ENCODE measurements at regions not wholly inside any gene's neighbourhood (a gene's known extent, or its start where the extent isn't known, plus 50 kb on each side); places are given as distances from the start of the nearest gene placed in this dataset.
"Not testable (repeated sequence)": the region's sequence is repeated elsewhere in the genome, so short reads cannot be mapped to it uniquely, and the experiment has no call there.

- DNase-seq (ENCODE audit: low spot score): no peak
These were observed 98.0 kb downstream of the VCPKMT start for GRCh38 chr14:50018201-50018932.

DNA sequence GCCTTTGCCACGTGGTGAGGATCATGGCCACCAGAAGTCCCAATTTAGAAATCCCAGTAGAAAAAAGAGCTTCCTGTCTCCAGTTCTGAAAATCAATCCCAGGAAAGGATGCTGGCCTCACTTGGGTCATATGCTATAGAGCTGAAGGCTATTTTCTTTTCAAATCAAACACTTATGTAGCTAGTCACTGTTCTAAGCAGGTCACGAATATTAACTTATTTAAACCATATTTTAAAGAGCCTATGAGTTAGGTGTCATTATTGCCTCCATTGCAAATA, 97.5 kb downstream of the VCPKMT start:
- no peak for DNase-seq (ENCODE audit: low spot score)

DNA sequence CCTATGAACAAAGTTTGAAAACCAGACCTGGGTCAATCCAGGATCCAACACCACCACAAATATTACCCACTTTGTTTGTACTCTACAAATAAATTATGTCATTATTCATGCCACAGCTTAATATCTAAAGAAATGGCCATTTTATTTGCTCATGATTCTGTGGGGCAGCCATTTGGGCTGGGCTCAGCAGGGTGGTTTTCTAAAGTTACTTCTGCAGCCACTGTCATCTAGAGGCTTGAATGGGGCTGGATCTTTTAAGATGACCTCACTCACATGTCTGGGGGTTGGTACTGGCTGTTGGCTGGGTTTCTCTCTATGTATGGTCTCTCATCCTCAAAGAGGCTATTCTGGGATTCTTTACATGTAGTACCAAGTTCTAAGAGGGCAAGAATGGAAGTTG, 96.2 kb downstream of the VCPKMT start:
- no peak for DNase-seq (ENCODE audit: low spot score)

DNA sequence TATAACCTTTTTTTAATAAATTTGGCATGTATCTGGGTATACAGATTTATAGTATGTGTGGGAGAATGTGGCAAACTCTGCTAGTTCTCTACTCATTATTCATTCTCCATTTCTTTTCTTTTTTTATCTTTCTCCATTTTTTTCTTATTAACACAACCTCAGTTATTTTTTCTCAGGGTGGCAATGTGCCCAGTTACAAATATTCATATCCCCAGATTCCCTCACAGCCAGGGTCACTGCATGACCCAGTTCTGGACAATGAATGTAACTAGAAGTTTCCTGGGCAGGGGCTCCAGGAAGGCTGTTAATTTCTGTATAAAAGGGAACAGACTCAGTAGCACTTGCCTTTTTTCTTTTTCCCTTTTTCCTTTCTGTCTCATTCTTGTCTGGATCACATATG, 95.6 kb downstream of the VCPKMT start:
- no peak for DNase-seq (ENCODE audit: low spot score)

- DNase-seq (ENCODE audit: low spot score): no peak
These were observed 94.9 kb downstream of the VCPKMT start for GRCh38 chr14:50021261-50022031.

GRCh38 chr14:50022661-50023060, 93.7 kb downstream of the VCPKMT start:
- no peak for DNase-seq (ENCODE audit: low spot score)

GRCh38 chr14:50023671-50024490, 92.5 kb downstream of the VCPKMT start:
- no peak for DNase-seq (ENCODE audit: low spot score)

GRCh38 chr14:50025073-50025472, 91.3 kb downstream of the VCPKMT start:
- no peak for DNase-seq (ENCODE audit: low spot score)

DNA sequence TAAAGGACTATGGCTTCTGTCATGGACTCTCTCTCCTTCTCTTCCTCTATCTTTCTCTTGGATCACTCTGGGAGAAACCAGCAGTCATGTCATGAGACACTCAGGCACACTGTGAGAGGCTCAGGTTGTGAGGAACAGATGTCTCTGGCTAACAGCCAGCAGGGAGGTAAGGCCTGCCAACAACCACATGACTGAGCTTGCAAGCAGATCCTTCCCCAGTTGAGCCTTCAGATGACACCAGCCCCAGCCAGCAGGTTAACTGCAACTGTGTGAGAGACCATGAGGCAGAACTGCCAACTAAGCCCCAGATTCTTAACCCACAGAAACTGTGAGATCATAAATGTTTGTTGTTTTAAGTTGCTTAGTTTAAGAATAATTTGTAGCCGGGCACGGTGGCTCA, 90.6 kb downstream of the VCPKMT start:
- no peak for DNase-seq (ENCODE audit: low spot score)

DNA sequence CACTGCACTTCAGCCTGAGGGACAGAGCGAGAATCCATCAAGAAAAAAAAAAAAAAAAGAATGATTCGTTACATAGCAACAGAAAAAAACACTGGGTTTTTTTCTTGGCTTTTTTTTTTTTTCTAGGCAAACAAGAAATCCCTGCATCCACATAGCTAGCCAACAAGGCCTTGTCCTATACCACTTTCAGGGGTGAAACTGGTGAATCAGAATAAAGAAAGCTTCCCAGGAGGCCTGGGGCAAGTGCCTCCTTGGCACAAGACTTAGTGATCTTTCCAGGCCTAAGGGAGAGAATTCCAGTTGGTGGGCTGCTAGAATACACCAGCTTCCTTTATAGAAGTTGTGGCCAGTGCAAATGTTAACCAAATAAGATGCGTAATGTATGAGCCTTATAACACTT, 90.0 kb downstream of the VCPKMT start:
- no peak for DNase-seq (ENCODE audit: low spot score)

- DNase-seq (ENCODE audit: low spot score): no peak
These were observed 88.6 kb downstream of the VCPKMT start for GRCh38 chr14:50027816-50028215.

GRCh38 chr14:50028458-50028857, 87.9 kb downstream of the VCPKMT start:
- DNase-seq (ENCODE audit: low spot score): no peak

GRCh38 chr14:50030036-50030435, 86.3 kb downstream of the VCPKMT start:
- no peak for DNase-seq (ENCODE audit: low spot score)

GRCh38 chr14:50030911-50031310, 85.5 kb downstream of the VCPKMT start:
- not testable (repeated sequence) for DNase-seq (ENCODE audit: low spot score)

GRCh38 chr14:50031602-50032313, 84.6 kb downstream of the VCPKMT start:
- DNase-seq (ENCODE audit: low spot score): no peak

- DNase-seq (ENCODE audit: low spot score): not testable (repeated sequence)
These were observed 83.8 kb downstream of the VCPKMT start for GRCh38 chr14:50032462-50033167.

- DNase-seq (ENCODE audit: low spot score): no peak
These were observed 81.2 kb downstream of the VCPKMT start for GRCh38 chr14:50035214-50035613.

GRCh38 chr14:50036211-50036610, 80.2 kb downstream of the VCPKMT start:
- DNase-seq (ENCODE audit: low spot score): no peak

DNA sequence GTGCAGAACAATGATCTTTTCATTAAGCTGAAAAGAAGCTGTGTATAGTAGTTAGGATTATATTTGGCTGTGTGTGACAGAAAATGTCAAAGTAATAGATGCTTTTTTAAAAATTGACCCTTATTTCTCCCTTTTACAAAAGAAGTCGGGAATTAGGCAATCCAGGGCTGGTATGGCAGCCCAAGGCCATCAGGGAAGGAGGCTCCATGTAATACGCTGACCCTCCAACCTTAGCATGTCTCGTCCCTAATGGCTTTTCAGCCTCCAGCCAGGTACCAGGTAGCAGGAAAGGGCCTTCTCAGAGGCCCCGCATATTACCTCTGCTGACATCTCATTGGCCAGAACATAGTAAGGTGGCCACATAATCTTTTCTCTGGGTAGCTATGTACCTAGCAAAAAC, 79.7 kb downstream of the VCPKMT start:
- no peak for DNase-seq (ENCODE audit: low spot score)

GRCh38 chr14:50037240-50037639, 79.1 kb downstream of the VCPKMT start:
- no peak for DNase-seq (ENCODE audit: low spot score)

- DNase-seq (ENCODE audit: low spot score): no peak
These were observed 78.5 kb downstream of the VCPKMT start for GRCh38 chr14:50037852-50038251.

Measured in pons (tissue), 1 donor.